GM18511 (cell line): ENCODE measurements at regions not wholly inside any gene's neighbourhood (a gene's known extent, or its start where the extent isn't known, plus 50 kb on each side); places are given as distances from the start of the nearest gene placed in this dataset.
A peak's percentile ranks its signal among the peaks of the same experiment; 100 is the strongest.
"Not testable (repeated sequence)": the region's sequence is repeated elsewhere in the genome, so short reads cannot be mapped to it uniquely, and the experiment has no call there.

Experiments used
- ATAC-seq: cut with Tn5 transposase; IDR thresholded peaks from one replicate; pipeline ENCODE4 v1.9.1; 2021; ENCODE audit warnings: mild to moderate bottlenecking, moderate library complexity; ENCODE audit not compliant: unreplicated experiment

GRCh38 chr5:82905986-82906385, 171.2 kb downstream of the TMEM167A start:
- no peak for ATAC-seq

- ATAC-seq, result no peak
Measured at GRCh38 chr5:82901281-82901888, 175.8 kb downstream of the TMEM167A start.

- ATAC-seq, result no peak
Measured at GRCh38 chr5:82894716-82895115, 182.5 kb downstream of the TMEM167A start.

GRCh38 chr5:82889088-82889487, 188.1 kb downstream of the TMEM167A start:
- no peak for ATAC-seq

GRCh38 chr5:82886911-82887310, 190.3 kb downstream of the TMEM167A start:
- no peak for ATAC-seq

GRCh38 chr5:82885627-82886389, 191.4 kb downstream of the TMEM167A start:
- peak; percentile 50 for ATAC-seq

GRCh38 chr5:82884821-82885471, 192.2 kb downstream of the TMEM167A start:
- no peak for ATAC-seq

- ATAC-seq, result no peak
Measured at GRCh38 chr5:82882316-82882715, 194.9 kb downstream of the TMEM167A start.

GRCh38 chr5:82881571-82882174, 195.5 kb downstream of the TMEM167A start:
- ATAC-seq, result peak; percentile 62

- ATAC-seq, result no peak
Measured at GRCh38 chr5:82879089-82879488, 198.1 kb downstream of the TMEM167A start.

- ATAC-seq, result no peak
Measured at GRCh38 chr5:82873452-82873851, 203.7 kb downstream of the TMEM167A start.

GRCh38 chr5:82872321-82873288, 204.6 kb downstream of the TMEM167A start:
- ATAC-seq, result not testable (repeated sequence)

GRCh38 chr5:82865625-82866024, 211.6 kb downstream of the TMEM167A start:
- no peak for ATAC-seq

GRCh38 chr5:82863266-82863665, 213.9 kb downstream of the TMEM167A start:
- ATAC-seq, result no peak

- no peak for ATAC-seq
Measured at GRCh38 chr5:82862711-82863110, 214.5 kb downstream of the TMEM167A start.

GRCh38 chr5:82862261-82862660, 214.9 kb downstream of the TMEM167A start:
- ATAC-seq, result no peak

- no peak for ATAC-seq
Measured at GRCh38 chr5:82861701-82862100, 215.5 kb downstream of the TMEM167A start.

- no peak for ATAC-seq
Measured at GRCh38 chr5:82859451-82860140, 217.6 kb downstream of the TMEM167A start.

GRCh38 chr5:82858151-82859025, 218.8 kb downstream of the TMEM167A start:
- no peak for ATAC-seq
